ENCODE measurements at regions not wholly inside any gene's neighbourhood (a gene's known extent, or its start where the extent isn't known, plus 50 kb on each side); places are given as distances from the start of the nearest gene placed in this dataset.

DNA sequence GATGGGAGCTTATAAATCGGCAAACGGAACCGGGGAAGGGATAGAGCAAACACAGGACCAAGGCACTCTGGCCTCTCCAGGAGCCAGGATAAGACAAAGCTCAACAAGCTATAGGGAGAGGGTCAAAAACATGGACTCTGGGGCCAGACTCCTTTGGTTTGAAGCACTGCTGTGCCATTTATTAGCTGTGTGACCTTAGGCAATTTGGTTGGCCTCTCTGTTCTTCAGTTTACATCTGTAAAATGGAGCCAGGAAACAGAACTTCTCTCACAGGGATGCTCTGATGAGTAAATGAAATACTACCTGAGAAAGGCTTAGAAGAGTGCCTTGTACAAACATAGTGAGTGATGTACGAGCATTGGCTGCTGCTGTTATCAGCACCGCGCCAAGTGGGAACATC, 213.3 kb upstream of the PWP1 start:
- DNase-seq (ENCODE audit: extremely low read depth, low read depth) = no peak
- TF ChIP-seq, protein P1, sequence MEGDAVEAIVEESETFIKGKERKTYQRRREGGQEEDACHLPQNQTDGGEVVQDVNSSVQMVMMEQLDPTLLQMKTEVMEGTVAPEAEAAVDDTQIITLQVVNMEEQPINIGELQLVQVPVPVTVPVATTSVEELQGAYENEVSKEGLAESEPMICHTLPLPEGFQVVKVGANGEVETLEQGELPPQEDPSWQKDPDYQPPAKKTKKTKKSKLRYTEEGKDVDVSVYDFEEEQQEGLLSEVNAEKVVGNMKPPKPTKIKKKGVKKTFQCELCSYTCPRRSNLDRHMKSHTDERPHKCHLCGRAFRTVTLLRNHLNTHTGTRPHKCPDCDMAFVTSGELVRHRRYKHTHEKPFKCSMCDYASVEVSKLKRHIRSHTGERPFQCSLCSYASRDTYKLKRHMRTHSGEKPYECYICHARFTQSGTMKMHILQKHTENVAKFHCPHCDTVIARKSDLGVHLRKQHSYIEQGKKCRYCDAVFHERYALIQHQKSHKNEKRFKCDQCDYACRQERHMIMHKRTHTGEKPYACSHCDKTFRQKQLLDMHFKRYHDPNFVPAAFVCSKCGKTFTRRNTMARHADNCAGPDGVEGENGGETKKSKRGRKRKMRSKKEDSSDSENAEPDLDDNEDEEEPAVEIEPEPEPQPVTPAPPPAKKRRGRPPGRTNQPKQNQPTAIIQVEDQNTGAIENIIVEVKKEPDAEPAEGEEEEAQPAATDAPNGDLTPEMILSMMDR (IDR thresholded peaks at IDR 0.05; ENCODE audit: low read depth, low read length) = no peak

- no peak for DNase-seq (ENCODE audit: extremely low read depth, low read depth)
- TF ChIP-seq, protein P1 (IDR thresholded peaks at IDR 0.05; ENCODE audit: low read depth, low read length) = no peak
Measured at GRCh38 chr12:107474099-107474498, 211.5 kb upstream of the PWP1 start.

GRCh38 chr12:107474639-107475539, 210.7 kb upstream of the PWP1 start:
- TF ChIP-seq, protein P1 (IDR thresholded peaks at IDR 0.05; ENCODE audit: low read depth, low read length) = no peak
- DNase-seq (ENCODE audit: extremely low read depth, low read depth) = no peak

- TF ChIP-seq, protein P1 (IDR thresholded peaks at IDR 0.05; ENCODE audit: low read depth, low read length) = no peak
- no peak for DNase-seq (ENCODE audit: extremely low read depth, low read depth)
Measured at GRCh38 chr12:107475900-107476299, 209.7 kb upstream of the PWP1 start.

DNA sequence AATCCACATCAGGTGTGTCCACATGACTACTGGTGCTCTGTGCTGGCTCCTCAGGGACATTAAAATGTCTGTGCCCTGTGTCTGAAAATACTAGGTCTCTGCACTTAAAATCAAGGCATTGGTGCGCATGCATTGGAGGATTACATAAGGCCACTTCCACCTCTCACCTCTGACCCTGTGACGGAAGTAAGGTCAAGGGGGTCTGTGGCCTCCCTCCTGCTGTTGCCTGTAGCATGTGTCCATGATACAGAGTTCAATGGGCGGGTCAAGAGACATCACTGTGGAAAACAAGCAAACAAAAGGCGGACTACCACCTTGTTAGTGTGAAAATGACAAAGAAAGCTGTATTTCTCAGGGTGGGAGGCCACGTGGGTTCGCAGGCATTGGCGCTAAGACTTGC, 208.6 kb upstream of the PWP1 start:
- DNase-seq (ENCODE audit: extremely low read depth, low read depth) = no peak
- TF ChIP-seq, protein P1 (IDR thresholded peaks at IDR 0.05; ENCODE audit: low read depth, low read length) = no peak

GRCh38 chr12:107477947-107478610, 207.5 kb upstream of the PWP1 start:
- DNase-seq (ENCODE audit: extremely low read depth, low read depth) = no peak
- TF ChIP-seq, protein P1 (IDR thresholded peaks at IDR 0.05; ENCODE audit: low read depth, low read length) = no peak

- no peak for DNase-seq (ENCODE audit: extremely low read depth, low read depth)
- TF ChIP-seq, protein P1 (IDR thresholded peaks at IDR 0.05; ENCODE audit: low read depth, low read length) = no peak
Measured at GRCh38 chr12:107478881-107479280, 206.7 kb upstream of the PWP1 start.
